Activated CD4-positive, CD25-positive, alpha-beta regulatory T cell treated with anti-CD3 and anti-CD28 coated beads, Interleukin-2, amount 50 U/mL, for 16 hours (primary cell): ENCODE measurements at regions not wholly inside any gene's neighbourhood (a gene's known extent, or its start where the extent isn't known, plus 50 kb on each side); places are given as distances from the start of the nearest gene placed in this dataset.

Experiments used
- DNase-seq: peaks from one replicate; pipeline ENCODE4 v3.0.0-alpha.2; 2020; ENCODE audit warnings: low read depth, low spot score

DNA sequence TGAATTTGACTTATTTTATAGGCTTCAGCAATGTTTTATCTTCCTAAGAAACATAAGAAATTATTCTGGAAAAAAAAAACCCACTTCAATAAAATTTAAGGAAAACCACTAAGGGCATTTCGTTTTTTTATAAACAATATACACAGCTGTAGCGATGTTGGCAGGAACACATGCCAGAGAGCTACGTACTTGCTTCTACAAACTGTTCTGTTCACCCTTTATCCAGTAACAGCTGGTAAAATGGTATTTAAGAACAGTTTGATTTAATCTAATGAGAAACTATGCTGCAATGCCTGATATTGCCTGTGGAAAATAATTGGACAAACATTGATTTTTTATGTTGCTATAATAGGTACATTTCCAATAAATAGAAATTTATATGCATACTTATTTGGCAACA lies 137.2 kb upstream of the DACH1 start:
- DNase-seq, result no peak

DNA sequence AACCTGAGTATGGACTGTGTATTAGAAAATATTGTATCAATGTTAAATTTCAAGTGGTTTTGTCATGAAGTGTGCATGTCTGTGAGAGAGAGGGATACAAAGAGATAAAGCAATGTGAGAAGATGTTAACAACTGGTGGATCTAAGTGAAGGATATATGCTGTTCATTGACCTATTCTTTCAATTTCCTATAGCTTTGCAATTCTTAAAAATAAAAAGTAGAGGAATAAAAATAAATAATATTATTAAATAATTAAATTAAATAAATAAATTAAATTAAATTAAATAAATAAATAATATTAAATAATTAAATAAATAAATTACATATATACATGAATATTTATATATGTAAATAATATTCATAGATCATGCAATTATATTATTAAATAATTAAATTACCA lies 131.2 kb upstream of the DACH1 start:
- DNase-seq, result no peak

DNA sequence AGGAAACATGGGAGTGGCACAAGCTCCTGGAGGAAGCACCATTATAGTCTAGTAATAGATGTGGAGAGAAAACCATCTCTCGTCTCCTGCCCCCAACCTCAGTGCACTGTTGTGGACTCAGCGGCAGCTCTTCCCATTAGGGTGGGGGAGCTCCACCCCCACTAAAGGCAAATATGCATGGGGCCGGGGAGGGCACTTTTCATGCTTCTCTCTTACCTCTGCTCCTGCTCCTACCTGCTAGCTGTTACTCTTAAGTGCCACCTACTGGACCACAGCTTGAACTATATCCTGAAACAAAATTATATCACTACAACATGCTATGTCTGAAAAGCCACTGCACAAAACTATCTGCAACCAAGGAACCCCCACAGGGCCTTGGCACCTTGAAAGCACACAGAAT lies 112.6 kb upstream of the DACH1 start:
- DNase-seq, result no peak

DNA sequence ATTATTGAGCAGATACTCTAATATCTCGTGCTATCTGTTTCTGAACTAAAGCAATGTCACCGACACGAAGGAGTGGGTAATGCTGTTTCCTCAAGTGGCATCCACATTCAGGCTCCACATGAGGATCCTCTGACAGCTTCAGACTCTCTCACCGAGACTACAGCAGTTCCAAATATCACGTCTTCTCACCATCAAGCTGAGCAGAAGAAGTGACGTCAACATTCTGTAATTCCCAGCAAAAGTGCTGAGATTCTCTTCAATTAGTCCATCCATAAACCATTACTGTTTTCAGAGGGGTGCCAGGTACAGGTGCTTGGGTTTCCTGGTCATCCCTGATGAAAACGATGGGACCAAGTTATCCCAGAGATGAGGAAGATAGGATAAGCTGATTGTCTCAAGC lies 110.0 kb upstream of the DACH1 start:
- DNase-seq, result no peak

- no peak for DNase-seq
Measured at GRCh38 chr13:71967990-71968389, 101.0 kb upstream of the DACH1 start.

GRCh38 chr13:71964491-71965100 lies 97.6 kb upstream of the DACH1 start:
- no peak for DNase-seq

GRCh38 chr13:71962735-71963134 lies 95.7 kb upstream of the DACH1 start:
- DNase-seq, result no peak

DNA sequence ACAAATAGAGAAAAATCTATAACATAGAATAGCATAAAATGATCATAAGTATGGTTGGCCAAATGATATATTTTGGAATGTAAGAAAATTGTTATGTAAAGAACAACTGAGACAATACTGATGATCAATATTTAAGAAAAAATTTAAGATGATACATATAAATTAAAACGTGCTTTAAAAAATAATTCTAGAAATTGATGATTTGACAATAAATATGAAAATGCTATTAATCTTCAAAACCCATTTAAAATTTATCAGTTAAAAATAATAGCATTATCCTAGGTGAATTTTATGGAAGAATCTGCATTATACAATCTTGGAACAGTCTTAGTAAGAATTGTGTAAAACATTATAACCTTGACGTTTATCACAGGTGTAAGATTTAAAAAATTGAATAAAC lies 95.1 kb upstream of the DACH1 start:
- DNase-seq, result no peak

DNA sequence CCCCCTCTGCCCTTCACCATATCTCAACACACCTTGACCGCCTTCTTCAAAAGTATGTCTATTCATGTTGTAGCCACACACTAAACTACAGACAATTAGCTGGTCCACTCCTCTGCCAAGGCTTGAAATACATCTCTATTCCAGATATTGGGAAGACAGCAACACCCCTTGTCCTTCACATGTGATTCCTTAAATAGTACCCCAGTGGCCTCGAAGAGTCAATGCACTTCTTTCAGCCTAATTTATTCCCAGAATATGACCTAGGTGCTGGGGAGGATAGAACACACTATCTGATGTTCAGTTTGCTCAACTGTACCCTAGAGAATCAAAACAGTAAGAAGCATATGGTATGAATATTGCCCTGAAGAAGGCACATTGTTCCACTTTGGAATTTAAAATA lies 82.4 kb upstream of the DACH1 start:
- DNase-seq, result no peak

DNA sequence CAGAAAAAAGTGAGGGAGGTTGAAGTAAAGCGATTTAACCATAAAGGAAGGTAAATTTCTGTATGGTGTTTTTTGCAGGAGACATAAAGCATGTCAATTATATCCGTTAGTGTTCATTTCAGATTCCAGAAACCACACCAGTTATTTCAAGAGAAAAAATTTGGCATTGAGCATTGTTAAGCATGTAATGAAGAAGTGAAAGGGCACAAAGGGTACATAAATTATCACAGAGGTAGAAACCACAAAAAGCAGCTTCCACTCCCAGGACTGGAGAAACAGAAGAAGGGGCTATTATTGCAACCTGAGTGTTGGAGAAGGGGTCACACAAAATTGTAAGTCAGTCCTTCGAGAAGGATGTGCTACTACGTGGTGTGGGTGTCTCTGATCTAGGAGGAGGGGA lies 72.2 kb upstream of the DACH1 start:
- DNase-seq, result no peak

- no peak for DNase-seq
Measured at GRCh38 chr13:71935166-71935840, 68.3 kb upstream of the DACH1 start.

GRCh38 chr13:71924931-71925330 lies 57.9 kb upstream of the DACH1 start:
- DNase-seq, result no peak

GRCh38 chr13:71922194-71922593 lies 55.2 kb upstream of the DACH1 start:
- no peak for DNase-seq
